ENCODE measurements at regions not wholly inside any gene's neighbourhood (a gene's known extent, or its start where the extent isn't known, plus 50 kb on each side); places are given as distances from the start of the nearest gene placed in this dataset.

DNA sequence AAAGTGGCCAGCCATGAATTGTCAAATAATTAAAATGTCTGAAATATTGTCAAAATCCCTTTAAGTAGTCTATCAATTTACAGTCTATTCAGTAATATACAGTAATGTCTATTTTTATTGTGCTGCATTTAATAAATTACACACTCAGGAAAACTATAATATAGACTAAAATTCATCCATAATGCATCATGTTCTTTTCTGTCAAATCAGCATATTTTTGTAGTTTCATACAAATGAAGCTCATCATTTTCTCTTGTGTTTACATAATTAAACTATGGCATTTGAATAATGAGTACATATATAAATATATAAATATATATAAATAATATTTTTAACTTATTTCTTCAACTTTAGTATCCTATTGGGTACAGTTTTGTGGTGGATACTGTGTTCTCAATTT lies 868.7 kb upstream of the CHORDC1 start:
- TF ChIP-seq CTCF (IDR thresholded peaks at IDR 0.05; ENCODE audit: unreplicated experiment), result no peak
- Mint-ChIP-seq H3K27ac (no peak overlapping the region), H3K4me1 (peaks cover 3% of the 10 kb centered on the region), H3K36me3 (no peaks in the 10 kb centered on the region), H3K27me3 (ENCODE audit: low read depth) (no peaks in the 10 kb centered on the region), H3K9me3 (no peaks in the 10 kb centered on the region), H3K4me3 (no peak overlapping the region)
- DNase-seq (ENCODE audit: low spot score in 2 of 2, unreplicated experiment in 2 of 2), result no peak

DNA sequence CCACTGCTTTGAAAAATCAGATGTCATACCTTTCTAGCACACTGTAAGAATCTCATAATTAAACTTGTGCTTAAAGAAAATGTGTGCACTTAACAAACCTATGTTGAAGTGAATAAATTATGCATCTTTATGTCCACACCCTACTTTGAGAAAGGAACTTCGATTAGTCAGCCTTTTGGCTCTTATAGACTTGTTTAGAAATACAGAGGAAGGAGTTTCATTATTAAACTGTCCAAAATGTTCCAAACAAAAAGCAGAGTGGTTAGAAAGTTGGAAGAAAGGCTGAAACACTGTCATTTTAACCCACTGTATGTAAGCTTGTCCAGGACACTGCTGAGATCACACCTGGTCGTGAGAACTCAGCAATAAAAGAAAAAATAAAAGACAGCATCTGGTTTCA lies 863.2 kb upstream of the CHORDC1 start:
- peaks cover 11% of the 10 kb centered on the region for H3K4me1 Mint-ChIP-seq
- DNase-seq (ENCODE audit: low spot score in 2 of 2, unreplicated experiment in 2 of 2), result no peak
- H3K4me3 Mint-ChIP-seq, result no peak overlapping the region
- H3K27ac Mint-ChIP-seq, result no peak overlapping the region
- H3K27me3 Mint-ChIP-seq (ENCODE audit: low read depth), result no peaks in the 10 kb centered on the region
- TF ChIP-seq CTCF (IDR thresholded peaks at IDR 0.05; ENCODE audit: unreplicated experiment), result no peak
- peaks cover 10% of the 10 kb centered on the region for H3K9me3 Mint-ChIP-seq
- H3K36me3 Mint-ChIP-seq, result peaks cover 1% of the 10 kb centered on the region

DNA sequence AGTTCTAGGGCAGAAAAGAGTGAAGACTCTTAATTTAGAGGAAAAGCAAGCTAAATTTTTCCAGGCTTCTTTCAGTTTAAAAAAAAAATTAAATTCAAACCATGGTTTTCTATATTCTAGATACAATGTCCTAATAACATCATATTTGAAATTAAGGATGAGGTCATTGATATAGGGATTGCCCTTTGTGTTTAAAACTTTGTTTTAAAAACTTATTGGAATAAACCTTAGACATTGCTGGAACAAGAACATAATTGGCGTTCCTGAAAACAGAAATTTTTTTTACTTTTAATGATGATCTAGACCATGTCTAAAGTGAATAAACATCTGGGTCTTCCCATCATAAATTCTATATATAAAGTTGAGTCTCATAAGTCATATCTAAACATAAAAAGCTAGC lies 859.4 kb upstream of the CHORDC1 start:
- Mint-ChIP-seq H3K9me3 (peaks cover 13% of the 10 kb centered on the region), H3K4me3 (no peak overlapping the region), H3K27me3 (ENCODE audit: low read depth) (no peaks in the 10 kb centered on the region), H3K36me3 (peaks cover 1% of the 10 kb centered on the region), H3K27ac (no peak overlapping the region), H3K4me1 (peaks cover 9% of the 10 kb centered on the region)
- no peak for TF ChIP-seq CTCF (IDR thresholded peaks at IDR 0.05; ENCODE audit: unreplicated experiment)
- no peak for DNase-seq (ENCODE audit: low spot score in 2 of 2, unreplicated experiment in 2 of 2)

DNA sequence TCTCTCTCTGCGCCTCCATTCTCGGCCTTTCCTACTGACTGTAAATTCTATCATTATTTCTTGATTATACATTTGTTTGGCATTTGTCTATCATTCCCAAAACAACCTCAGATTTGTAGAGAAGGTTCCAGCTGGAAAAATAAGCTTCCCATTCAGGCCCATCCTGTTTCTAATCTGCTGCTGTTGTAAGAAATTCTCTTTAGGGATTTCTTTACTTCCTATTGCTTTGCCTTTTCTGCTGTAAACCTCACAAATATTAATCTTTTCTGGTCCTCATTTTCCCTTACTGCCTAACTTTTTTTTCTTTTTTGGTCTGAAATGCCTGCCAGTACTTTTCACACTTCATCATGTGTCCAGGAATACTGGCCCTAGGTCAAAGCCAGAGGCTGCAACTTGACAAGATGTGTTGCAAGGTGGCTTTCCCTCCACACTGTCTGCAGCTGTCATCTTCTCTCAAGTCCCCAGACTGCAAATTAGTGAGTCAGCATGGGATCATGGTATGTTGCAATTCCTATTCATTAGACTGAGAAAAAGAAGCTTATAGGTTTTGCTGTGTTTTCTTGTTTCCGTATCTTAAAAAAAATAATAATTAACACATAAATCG lies 858.7 kb upstream of the CHORDC1 start:
- Mint-ChIP-seq H3K4me1 (peaks cover 7% of the 10 kb centered on the region), H3K27ac (peak overlapping the region; percentile 37), H3K9me3 (peaks cover 13% of the 10 kb centered on the region), H3K4me3 (no peak overlapping the region), H3K36me3 (peaks cover 1% of the 10 kb centered on the region), H3K27me3 (ENCODE audit: low read depth) (no peaks in the 10 kb centered on the region)
- no peak for DNase-seq (ENCODE audit: low spot score in 2 of 2, unreplicated experiment in 2 of 2)
- no peak for TF ChIP-seq CTCF (IDR thresholded peaks at IDR 0.05; ENCODE audit: unreplicated experiment)

- Mint-ChIP-seq H3K9me3 (peaks cover 8% of the 10 kb centered on the region), H3K4me1 (peaks cover 4% of the 10 kb centered on the region), H3K36me3 (no peaks in the 10 kb centered on the region), H3K4me3 (no peak overlapping the region), H3K27ac (no peak overlapping the region), H3K27me3 (ENCODE audit: low read depth) (no peaks in the 10 kb centered on the region)
- no peak for TF ChIP-seq CTCF (IDR thresholded peaks at IDR 0.05; ENCODE audit: unreplicated experiment)
- no peak for DNase-seq (ENCODE audit: low spot score in 2 of 2, unreplicated experiment in 2 of 2)
These were observed 855.4 kb upstream of the CHORDC1 start for GRCh38 chr11:91078221-91078620.

All from mesothelial cell of epicardium (in vitro differentiated cells).